Neural cell (in vitro differentiated cells): ENCODE measurements at regions not wholly inside any gene's neighbourhood (a gene's known extent, or its start where the extent isn't known, plus 50 kb on each side); places are given as distances from the start of the nearest gene placed in this dataset.

Experiments
- H2AFZ ChIP-seq: fragments of 200-600, 300-800 bp; sonication (generic), shearing (Covaris generic); 2 replicates; pipeline ENCODE4 v1.6.0; 2014; ENCODE audit warnings: low read depth, mild to moderate bottlenecking, antibody characterized with exemption, low read length, moderate library complexity
- H3F3A ChIP-seq: fragments of 200-600 bp; shearing (Covaris generic); 2 replicates; pipeline ENCODE4 v1.6.1; 2016; ENCODE audit warnings: mild to moderate bottlenecking, moderate library complexity, mixed read lengths, antibody characterized with exemption, low read length; ENCODE audit not compliant: insufficient read depth, poor library complexity, severe bottlenecking
- H3K27ac ChIP-seq: fragments of 200-600, 300-800 bp; sonication (generic), shearing (Covaris generic); 2 replicates; pipeline ENCODE4 v1.5.1; 2014; ENCODE audit warnings: mild to moderate bottlenecking, low read length, moderate library complexity
- H3K27me3 ChIP-seq: fragments of 300-800, 200-600 bp; sonication (generic), shearing (Covaris generic); 2 replicates; pipeline ENCODE4 v1.6.0; 2014; ENCODE audit warnings: mild to moderate bottlenecking, low read depth, low read length, moderate library complexity; ENCODE audit not compliant: insufficient read depth
- H3K36me3 ChIP-seq: fragments of 300-800, 200-600 bp; sonication (generic), shearing (Covaris generic); 2 replicates; pipeline ENCODE4 v1.5.1; 2014; ENCODE audit warnings: mild to moderate bottlenecking, antibody characterized with exemption, low read length, moderate library complexity; ENCODE audit not compliant: insufficient read depth
- H3K4me2 ChIP-seq: fragments of 300-800, 200-600 bp; sonication (generic), shearing (Covaris generic); 2 replicates; pipeline ENCODE4 v1.6.0; 2014; ENCODE audit warnings: mild to moderate bottlenecking, low read length
- H3K4me3 ChIP-seq: fragments of 300-800, 200-600 bp; sonication (generic), shearing (Covaris generic); 2 replicates; pipeline ENCODE4 v1.5.1; 2014; ENCODE audit warnings: mild to moderate bottlenecking, low read length, moderate library complexity
- H3K79me2 ChIP-seq: fragments of 200-600 bp; shearing (Covaris generic); replicated peaks from 2 replicates; pipeline ENCODE4 v1.6.0; 2014; ENCODE audit warnings: mild to moderate bottlenecking, low read length, moderate library complexity; ENCODE audit not compliant: insufficient read depth
- H3K9ac ChIP-seq: fragments of 300-800, 200-600 bp; sonication (generic), shearing (Covaris generic); 2 replicates; pipeline ENCODE4 v1.6.1; 2016; ENCODE audit warnings: mild to moderate bottlenecking, low read length, mixed read lengths
- H3K9me2 ChIP-seq: fragments of 200-600 bp; shearing (Covaris generic); 2 replicates; pipeline ENCODE4 v1.6.1; 2016; ENCODE audit warnings: mild to moderate bottlenecking, low read length, mixed read lengths; ENCODE audit not compliant: insufficient read depth
- H3K9me3 ChIP-seq: fragments of 200-600, 300-800 bp; sonication (generic), shearing (Covaris generic); 2 replicates; pipeline ENCODE4 v1.6.1; 2016; ENCODE audit warnings: mild to moderate bottlenecking, mixed run types, low read length, moderate library complexity, mixed read lengths
- H4K20me1 ChIP-seq: fragments of 200-600 bp; shearing (Covaris generic); 2 replicates; pipeline ENCODE4 v1.6.1; 2016; ENCODE audit warnings: mild to moderate bottlenecking, mixed run types; ENCODE audit not compliant: insufficient read depth
- EP300 ChIP-seq: fragments of 450-650 bp; conservative IDR thresholded peaks from 2 replicates; pipeline ENCODE4 v1.6.1; 2014; ENCODE audit warnings: antibody characterized with exemption, mild to moderate bottlenecking, moderate library complexity; ENCODE audit not compliant: poor library complexity, severe bottlenecking
- EZH2 ChIP-seq: fragments of 200-600, 300-800 bp; shearing (Covaris generic), sonication (generic); IDR thresholded peaks from 2 replicates; pipeline ENCODE4 v1.6.1; 2014; ENCODE audit warnings: antibody characterized with exemption, low read length, borderline replicate concordance, mild to moderate bottlenecking; ENCODE audit not compliant: insufficient read depth, poor library complexity, severe bottlenecking
- MXI1 ChIP-seq: fragments of 450-650 bp; conservative IDR thresholded peaks from 2 replicates; pipeline ENCODE4 v1.6.1; 2014; ENCODE audit warnings: antibody characterized with exemption, mild to moderate bottlenecking; ENCODE audit not compliant: poor library complexity, severe bottlenecking
- POLR2AphosphoS5 ChIP-seq: IDR thresholded peaks from 2 replicates; pipeline ENCODE4 v1.6.1; 2012
- RAD21 ChIP-seq: fragments of 450-650 bp; conservative IDR thresholded peaks from 2 replicates; pipeline ENCODE4 v1.6.1; 2014; ENCODE audit warnings: antibody characterized with exemption, mild to moderate bottlenecking, moderate library complexity
- REST ChIP-seq: IDR thresholded peaks from 2 replicates; pipeline ENCODE4 v1.6.1; 2012; ENCODE audit warnings: borderline replicate concordance
- SMC3 ChIP-seq: fragments of 450-650 bp; conservative IDR thresholded peaks from 2 replicates; pipeline ENCODE4 v1.6.1; 2014; ENCODE audit warnings: antibody characterized with exemption, mild to moderate bottlenecking, moderate library complexity; ENCODE audit not compliant: poor library complexity
- TAF1 ChIP-seq: IDR thresholded peaks from 2 replicates; pipeline ENCODE4 v1.6.1; 2012; ENCODE audit warnings: low read depth
- TF ChIP-seq, protein P1 (sequence below): fragments of 450-650 bp; IDR thresholded peaks from 2 replicates; pipeline ENCODE4 v1.5.1; 2014; ENCODE audit warnings: antibody characterized with exemption, mild to moderate bottlenecking, moderate library complexity; ENCODE audit not compliant: poor library complexity, severe bottlenecking

DNA sequence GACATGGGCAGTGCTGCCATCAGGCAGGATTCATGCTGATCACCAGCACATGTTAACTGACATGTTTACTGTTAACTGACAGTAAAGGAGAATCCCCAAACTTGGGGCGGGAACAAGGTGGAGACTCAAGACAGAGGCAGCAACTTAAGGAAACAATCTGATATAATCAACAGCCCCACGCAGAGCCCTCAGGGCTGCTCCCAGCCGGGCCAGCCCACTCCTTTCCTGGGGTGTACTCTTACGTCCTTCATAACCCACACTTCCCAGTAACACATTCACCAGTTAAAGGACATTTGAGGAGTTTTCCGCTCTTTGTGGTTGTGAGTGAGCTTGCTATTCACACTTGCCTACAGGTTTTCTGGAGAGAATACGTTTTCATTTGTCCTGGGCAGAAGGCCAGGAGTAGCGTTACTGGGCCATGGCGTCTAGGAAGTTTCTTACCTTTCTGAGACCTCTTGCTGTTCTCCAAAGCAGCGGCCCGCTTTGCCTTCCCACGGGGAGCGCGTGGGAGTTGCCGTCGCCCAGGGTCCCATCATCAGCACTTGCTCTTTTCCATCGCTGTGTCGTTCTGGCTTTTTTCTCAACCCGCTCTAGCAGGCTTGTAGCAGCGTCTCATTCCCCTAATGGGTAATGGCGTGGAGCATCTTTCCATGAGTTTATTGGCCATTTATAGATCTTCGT is 56.4 kb downstream of the FOXF2 start:
- Histone ChIP-seq H3K27ac (no peak overlapping the region), H3K4me3 (no peak overlapping the region), H3K4me2 (no peak overlapping the region), H3K79me2 (no peaks in the 10 kb centered on the region), H3K36me3 (no peaks in the 10 kb centered on the region), H2AFZ (no peak overlapping the region), H4K20me1 (no peaks in the 10 kb centered on the region), H3F3A (no peaks in the 10 kb centered on the region), H3K9ac (no peak overlapping the region), H3K9me3 (no peaks in the 10 kb centered on the region), H3K27me3 (no peaks in the 10 kb centered on the region), H3K9me2 (no peaks in the 10 kb centered on the region)
- TF ChIP-seq EP300 (no peak), TAF1 (no peak), POLR2AphosphoS5 (no peak), REST (no peak), EZH2 (no peak), SMC3 (no peak)

DNA sequence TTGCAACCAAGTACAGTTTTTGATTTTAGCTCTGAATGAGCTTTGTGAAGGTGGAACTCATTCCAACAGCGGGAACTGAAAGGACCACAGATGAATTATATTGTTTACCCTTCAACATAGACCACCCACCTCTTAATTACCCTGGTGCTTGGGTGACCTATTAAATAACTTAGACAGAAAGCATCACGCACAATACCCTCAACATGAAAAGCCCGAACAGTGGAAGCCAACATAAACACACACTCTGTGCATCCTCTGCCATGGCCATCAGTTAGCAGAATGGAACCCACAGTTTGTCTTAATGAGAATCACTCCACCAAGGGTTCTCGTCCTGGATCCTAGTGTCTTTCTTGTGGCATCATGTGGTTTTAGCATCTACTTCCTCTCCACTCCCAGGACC is 60.5 kb downstream of the FOXF2 start:
- Histone ChIP-seq H4K20me1 (no peaks in the 10 kb centered on the region), H3K36me3 (no peaks in the 10 kb centered on the region), H3K9me3 (no peaks in the 10 kb centered on the region), H3K4me3 (no peak overlapping the region), H2AFZ (no peak overlapping the region), H3K9ac (no peak overlapping the region), H3F3A (no peaks in the 10 kb centered on the region), H3K9me2 (no peaks in the 10 kb centered on the region), H3K79me2 (no peaks in the 10 kb centered on the region), H3K27ac (no peak overlapping the region), H3K4me2 (no peak overlapping the region), H3K27me3 (no peaks in the 10 kb centered on the region)
- TF ChIP-seq SMC3: no peak
- no peak for TF ChIP-seq EZH2
- TF ChIP-seq RAD21: no peak
- TF ChIP-seq EP300: no peak
- TF ChIP-seq TAF1: no peak
- no peak for TF ChIP-seq POLR2AphosphoS5
- no peak for TF ChIP-seq REST
- TF ChIP-seq MXI1: no peak
- TF ChIP-seq, protein P1, sequence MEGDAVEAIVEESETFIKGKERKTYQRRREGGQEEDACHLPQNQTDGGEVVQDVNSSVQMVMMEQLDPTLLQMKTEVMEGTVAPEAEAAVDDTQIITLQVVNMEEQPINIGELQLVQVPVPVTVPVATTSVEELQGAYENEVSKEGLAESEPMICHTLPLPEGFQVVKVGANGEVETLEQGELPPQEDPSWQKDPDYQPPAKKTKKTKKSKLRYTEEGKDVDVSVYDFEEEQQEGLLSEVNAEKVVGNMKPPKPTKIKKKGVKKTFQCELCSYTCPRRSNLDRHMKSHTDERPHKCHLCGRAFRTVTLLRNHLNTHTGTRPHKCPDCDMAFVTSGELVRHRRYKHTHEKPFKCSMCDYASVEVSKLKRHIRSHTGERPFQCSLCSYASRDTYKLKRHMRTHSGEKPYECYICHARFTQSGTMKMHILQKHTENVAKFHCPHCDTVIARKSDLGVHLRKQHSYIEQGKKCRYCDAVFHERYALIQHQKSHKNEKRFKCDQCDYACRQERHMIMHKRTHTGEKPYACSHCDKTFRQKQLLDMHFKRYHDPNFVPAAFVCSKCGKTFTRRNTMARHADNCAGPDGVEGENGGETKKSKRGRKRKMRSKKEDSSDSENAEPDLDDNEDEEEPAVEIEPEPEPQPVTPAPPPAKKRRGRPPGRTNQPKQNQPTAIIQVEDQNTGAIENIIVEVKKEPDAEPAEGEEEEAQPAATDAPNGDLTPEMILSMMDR: no peak
